Psoas muscle (tissue), 7 donors: ENCODE measurements at regions not wholly inside any gene's neighbourhood (a gene's known extent, or its start where the extent isn't known, plus 50 kb on each side); places are given as distances from the start of the nearest gene placed in this dataset.

Experiments
- ATAC-seq, 4 donors: fragments of 200-7000 bp; cut with Tn5 transposase; one replicate each; pipeline ENCODE4 v1.9.1; 2020; ENCODE audit warnings: moderate library complexity in 3 of 4, mild to moderate bottlenecking in 2 of 4
- DNase-seq, 2 donors: peaks; one replicate each; pipeline ENCODE4 v3.0.0-alpha.2; 2020
- H3K27ac ChIP-seq: fragments of 200-600 bp; one replicate; pipeline ENCODE4 v1.8.0; 2022
- H3K27me3 ChIP-seq, 3 donors: fragments of 200-600 bp in 1 of 3; one replicate each; pipeline versions ENCODE4 v1.6.1 to v1.8.0; 2013 to 2022; ENCODE audit warnings: low read length in 2 of 3, mild to moderate bottlenecking in 2 of 3, moderate library complexity in 1 of 3; ENCODE audit not compliant: insufficient read depth in 3 of 3
- H3K36me3 ChIP-seq, 2 donors: fragments of 200-600 bp in 1 of 2; one replicate each; pipeline versions ENCODE4 v1.6.1 to v1.8.0; 2013 to 2022; ENCODE audit warnings: low read depth in 1 of 2, mild to moderate bottlenecking in 1 of 2, moderate library complexity in 1 of 2; ENCODE audit not compliant: insufficient read depth in 1 of 2
- H3K4me1 ChIP-seq: fragments of 200-600 bp; one replicate; pipeline ENCODE4 v1.8.0; 2022
- H3K4me3 ChIP-seq: fragments of 200-600 bp; one replicate; pipeline ENCODE4 v1.8.0; 2022; ENCODE audit warnings: mild to moderate bottlenecking
- H3K9me3 ChIP-seq: fragments of 200-600 bp; one replicate; pipeline ENCODE4 v1.8.0; 2022
- WGBS, 3 donors: extraction: QIAGEN DNeasy Blood & Tissue Kit; methylation state at CpG; one replicate each; pipeline versions ENCODE4 v1.1.6 to v1.1.7; 2013; 5-methylcytosine and 5-hydroxymethylcytosine counted together
- intact Hi-C, 2 donors: fragments of 100-400 bp; cut with DNase I; formaldehyde crosslinking; loops; one replicate each; pipeline versions ENCODE4 v1.11.0 to v1.14.2; 2022
- TF ChIP-seq, protein P1 (sequence below): fragments of 200-600 bp; IDR thresholded peaks from one replicate; pipeline ENCODE4 v1.8.0; 2022; ENCODE audit warnings: antibody characterized with exemption
- donor health status: healthy with polysubstance abuse.
- donor health status: DM: no; HTN: no; CAD: no; lungs with moderate emphysema.
- donor health status: Bipolar disorder and iron deficiency.
- donor health status: healthy.
- donor health status: DM: yes; HTN: yes; CAD: no.
- donor health status: DM: no; HTN: no; CAD: no.
- donor health status: DM: yes; HTN: yes; CAD: no.

DNA sequence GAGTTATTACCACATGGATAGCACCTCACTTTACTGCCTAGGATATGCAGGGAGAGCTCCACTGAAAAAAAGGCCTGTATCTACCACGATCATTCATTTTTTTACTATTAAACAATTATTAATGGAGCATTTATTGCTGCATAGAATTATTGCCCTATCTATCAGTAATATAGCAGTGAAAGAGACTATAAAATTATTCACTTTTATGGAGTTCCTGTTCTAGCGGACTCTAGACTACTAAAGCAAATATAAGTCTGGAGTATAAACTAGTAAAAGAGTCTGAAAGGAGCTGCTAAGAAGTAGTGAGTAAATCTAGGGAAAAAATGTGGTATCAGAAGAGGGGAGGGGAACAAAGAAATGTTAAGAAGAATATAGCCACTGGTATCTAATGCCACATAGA is 150.4 kb upstream of the CYLC2 start:
- no peaks in the 10 kb centered on the region for H3K4me1 ChIP-seq
- intact Hi-C loops: no loop called here
- 78 to 88% (median 83%) methylated on average over 2 of the region's 2 CpGs for WGBS, 3 donors
- H3K9me3 ChIP-seq: no peaks in the 10 kb centered on the region
- ATAC-seq: no peak
- H3K27me3 ChIP-seq: no peaks in the 10 kb centered on the region
- no peak overlapping the region for H3K4me3 ChIP-seq
- no peak for DNase-seq
- TF ChIP-seq, protein P1, sequence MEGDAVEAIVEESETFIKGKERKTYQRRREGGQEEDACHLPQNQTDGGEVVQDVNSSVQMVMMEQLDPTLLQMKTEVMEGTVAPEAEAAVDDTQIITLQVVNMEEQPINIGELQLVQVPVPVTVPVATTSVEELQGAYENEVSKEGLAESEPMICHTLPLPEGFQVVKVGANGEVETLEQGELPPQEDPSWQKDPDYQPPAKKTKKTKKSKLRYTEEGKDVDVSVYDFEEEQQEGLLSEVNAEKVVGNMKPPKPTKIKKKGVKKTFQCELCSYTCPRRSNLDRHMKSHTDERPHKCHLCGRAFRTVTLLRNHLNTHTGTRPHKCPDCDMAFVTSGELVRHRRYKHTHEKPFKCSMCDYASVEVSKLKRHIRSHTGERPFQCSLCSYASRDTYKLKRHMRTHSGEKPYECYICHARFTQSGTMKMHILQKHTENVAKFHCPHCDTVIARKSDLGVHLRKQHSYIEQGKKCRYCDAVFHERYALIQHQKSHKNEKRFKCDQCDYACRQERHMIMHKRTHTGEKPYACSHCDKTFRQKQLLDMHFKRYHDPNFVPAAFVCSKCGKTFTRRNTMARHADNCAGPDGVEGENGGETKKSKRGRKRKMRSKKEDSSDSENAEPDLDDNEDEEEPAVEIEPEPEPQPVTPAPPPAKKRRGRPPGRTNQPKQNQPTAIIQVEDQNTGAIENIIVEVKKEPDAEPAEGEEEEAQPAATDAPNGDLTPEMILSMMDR: no peak
- H3K27ac ChIP-seq: no peak overlapping the region
- no peaks in the 10 kb centered on the region for H3K36me3 ChIP-seq

DNA sequence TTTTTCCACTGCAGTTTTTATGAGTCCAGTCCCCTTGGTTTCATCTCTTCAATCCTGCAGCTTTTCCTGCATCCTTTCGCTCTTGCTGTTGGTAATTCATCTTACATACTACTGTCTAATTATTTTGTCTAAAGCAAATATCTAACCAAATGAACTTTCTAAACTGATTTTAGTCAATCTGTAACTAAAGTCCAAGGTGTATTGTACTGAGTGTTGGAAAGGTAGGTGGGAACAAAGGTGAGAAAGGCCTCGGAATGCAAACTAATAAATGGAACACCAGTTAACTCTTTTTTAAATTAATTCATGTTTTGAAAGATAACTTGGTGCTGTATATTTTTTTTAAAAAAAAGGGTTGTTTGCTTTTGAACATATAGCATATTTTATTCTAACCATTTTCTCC is 152.7 kb upstream of the CYLC2 start:
- H3K36me3 ChIP-seq: no peaks in the 10 kb centered on the region
- no peak overlapping the region for H3K27ac ChIP-seq
- H3K4me3 ChIP-seq: no peak overlapping the region
- no peaks in the 10 kb centered on the region for H3K27me3 ChIP-seq
- DNase-seq (no peak), ATAC-seq (no peak)
- 80 to 86% (median 83%) methylated on average over 2 of the region's 2 CpGs for WGBS, 3 donors
- no peaks in the 10 kb centered on the region for H3K4me1 ChIP-seq
- TF ChIP-seq, protein P1: no peak
- H3K9me3 ChIP-seq: no peaks in the 10 kb centered on the region
- intact Hi-C loops: no loop called here

DNA sequence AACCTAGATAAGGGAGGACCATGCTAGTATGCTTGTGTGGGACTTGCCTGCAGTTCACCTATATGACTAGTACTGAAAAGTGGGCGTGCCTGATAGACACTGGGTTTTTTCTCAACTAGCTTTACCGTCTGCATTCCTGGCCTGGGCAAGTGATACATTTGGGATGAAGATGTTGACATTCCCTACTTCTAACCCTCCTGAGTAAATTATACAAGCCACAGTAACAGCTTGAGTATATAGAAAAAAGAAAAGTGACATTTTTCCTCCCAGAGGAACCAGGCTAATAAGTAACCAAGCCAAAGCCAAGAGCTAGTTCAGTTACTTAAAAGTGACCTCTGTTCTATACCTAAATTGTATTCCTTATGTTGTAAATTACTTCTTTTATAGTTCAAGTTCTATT is 153.8 kb upstream of the CYLC2 start:
- H3K27me3 ChIP-seq: no peaks in the 10 kb centered on the region
- DNase-seq: no peak
- no peak for ATAC-seq
- no peaks in the 10 kb centered on the region for H3K9me3 ChIP-seq
- H3K36me3 ChIP-seq: no peaks in the 10 kb centered on the region
- WGBS, 3 donors: 62 to 70% (median 66%) methylated on average over 2 of the region's 2 CpGs
- TF ChIP-seq, protein P1: no peak
- H3K27ac ChIP-seq: no peak overlapping the region
- no peaks in the 10 kb centered on the region for H3K4me1 ChIP-seq
- intact Hi-C loops: no loop called here
- H3K4me3 ChIP-seq: no peak overlapping the region

DNA sequence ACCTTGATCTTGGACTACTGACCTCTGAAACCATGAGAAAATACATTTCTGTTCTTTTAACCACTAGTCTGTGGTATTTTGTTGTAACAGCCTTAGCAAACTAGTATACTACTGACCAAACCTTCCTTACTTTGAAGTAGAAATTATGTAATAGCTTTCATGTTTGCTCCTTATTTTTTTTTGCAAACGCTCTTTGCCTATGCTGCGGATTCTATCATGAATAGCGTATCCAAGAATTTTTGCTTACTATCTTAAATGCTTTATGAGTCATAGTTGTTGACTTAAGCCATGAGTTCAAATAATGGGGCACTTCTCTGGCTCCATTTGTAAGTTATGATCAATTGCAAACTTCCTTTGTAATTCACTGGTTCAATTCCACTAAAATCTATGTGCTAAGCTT is 154.8 kb upstream of the CYLC2 start:
- TF ChIP-seq, protein P1: no peak
- WGBS, 3 donors: 94 to 95% (median 95%) methylated on average over 3 of the region's 3 CpGs
- intact Hi-C loops: no loop called here
- Histone ChIP-seq H3K4me3 (no peak overlapping the region), H3K27ac (no peak overlapping the region), H3K27me3 (no peaks in the 10 kb centered on the region), H3K36me3 (no peaks in the 10 kb centered on the region), H3K9me3 (no peaks in the 10 kb centered on the region), H3K4me1 (no peaks in the 10 kb centered on the region)
- ATAC-seq (no peak), DNase-seq (no peak)

DNA sequence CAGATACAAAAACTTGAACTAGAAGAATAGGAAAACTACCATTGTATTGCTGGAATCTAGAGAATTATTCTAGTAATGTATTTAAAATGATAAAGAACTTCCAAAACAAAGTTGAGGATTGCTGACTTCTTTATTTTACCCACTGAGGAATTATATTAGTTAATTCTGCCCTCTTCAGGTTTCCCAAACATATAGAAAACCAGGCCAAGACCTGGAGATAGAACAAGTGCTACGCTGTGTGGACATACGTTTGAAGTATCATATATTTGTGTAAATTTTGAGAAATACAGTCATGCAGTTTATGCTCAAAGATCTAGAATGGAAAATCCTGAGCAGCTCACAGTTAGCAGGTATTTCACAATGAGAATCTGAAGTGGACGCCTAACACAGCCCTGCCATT is 162.3 kb upstream of the CYLC2 start:
- Histone ChIP-seq H3K4me3 (no peak overlapping the region), H3K36me3 (no peaks in the 10 kb centered on the region), H3K27ac (no peak overlapping the region), H3K27me3 (no peaks in the 10 kb centered on the region), H3K4me1 (no peaks in the 10 kb centered on the region), H3K9me3 (no peaks in the 10 kb centered on the region)
- 83 to 89% (median 86%) methylated on average over 3 of the region's 3 CpGs for WGBS, 3 donors
- TF ChIP-seq, protein P1: no peak
- no peak for ATAC-seq
- no peak for DNase-seq
- intact Hi-C loops: no loop called here
